ENCODE measurements at regions not wholly inside any gene's neighbourhood (a gene's known extent, or its start where the extent isn't known, plus 50 kb on each side); places are given as distances from the start of the nearest gene placed in this dataset.

DNA sequence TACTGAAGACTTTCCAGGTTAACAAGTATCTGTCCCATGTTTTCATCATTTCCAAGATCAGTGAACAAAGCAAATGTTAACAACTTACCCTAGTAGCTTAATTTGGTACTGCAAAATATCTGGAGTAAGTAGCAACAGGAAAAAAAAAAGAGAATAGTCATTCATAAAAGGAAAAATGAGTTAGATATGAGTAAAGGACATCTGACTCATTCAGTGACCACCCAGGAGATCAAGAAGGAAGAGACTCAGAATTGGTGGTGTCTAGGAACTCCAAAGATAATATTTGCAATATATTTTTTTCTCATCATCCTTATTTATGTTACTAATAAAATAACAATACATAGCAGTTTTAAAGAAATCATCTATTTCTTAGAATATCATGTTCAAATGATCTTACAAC, 253.8 kb upstream of the COL8A1 start:
- FAIRE-seq (peak; percentile 29), DNase-seq (ENCODE audit: low read depth) (no peak)
- Histone ChIP-seq H3K27ac (ENCODE audit: low read depth, low read length) (no peak overlapping the region), H3K9ac (ENCODE audit: low read length) (no peak overlapping the region), H3K4me1 (ENCODE audit: insufficient read depth, low read length) (no peaks in the 10 kb centered on the region), H2AFZ (ENCODE audit: low read depth, low read length) (no peak overlapping the region), H3K4me3 (ENCODE audit: insufficient read depth, low read depth, low read length) (no peak overlapping the region), H4K20me1 (ENCODE audit: insufficient read depth, low read length) (no peaks in the 10 kb centered on the region), H3K36me3 (ENCODE audit: insufficient read depth, low read length) (no peaks in the 10 kb centered on the region), H3K4me2 (ENCODE audit: low read length) (no peak overlapping the region), H3K9me3 (ENCODE audit: insufficient read depth, low read depth, low read length) (no peaks in the 10 kb centered on the region), H3K79me2 (ENCODE audit: insufficient read depth, low read length) (no peaks in the 10 kb centered on the region), H3K27me3 (ENCODE audit: insufficient read depth, low read length) (no peaks in the 10 kb centered on the region)
- Mint-ChIP-seq H3K27ac (ENCODE audit: unreplicated experiment) (no peak overlapping the region), H3K9me3 (ENCODE audit: unreplicated experiment) (peaks cover 3% of the 10 kb centered on the region), H3K36me3 (ENCODE audit: low read depth, unreplicated experiment) (no peaks in the 10 kb centered on the region), H3K4me3 (ENCODE audit: unreplicated experiment) (no peak overlapping the region), H3K4me1 (ENCODE audit: low read depth, unreplicated experiment) (peaks cover 2% of the 10 kb centered on the region), H3K27me3 (ENCODE audit: low read depth, unreplicated experiment) (no peaks in the 10 kb centered on the region)
- TF ChIP-seq EZH2 (IDR thresholded peaks at IDR 0.05; ENCODE audit: insufficient read depth, low read length): no peak
- no peak for TF ChIP-seq CTCF (IDR thresholded peaks at IDR 0.05; ENCODE audit: insufficient read depth, low read depth, low read length)

GRCh38 chr3:99376926-99377325, 261.5 kb upstream of the COL8A1 start:
- peaks cover 4% of the 10 kb centered on the region for H3K36me3 Mint-ChIP-seq (ENCODE audit: low read depth, unreplicated experiment)
- Histone ChIP-seq H3K27me3 (ENCODE audit: insufficient read depth, low read length) (no peaks in the 10 kb centered on the region), H3K9ac (ENCODE audit: low read length) (no peak overlapping the region), H4K20me1 (ENCODE audit: insufficient read depth, low read length) (no peaks in the 10 kb centered on the region), H3K4me3 (ENCODE audit: insufficient read depth, low read depth, low read length) (no peak overlapping the region), H3K4me1 (ENCODE audit: insufficient read depth, low read length) (no peaks in the 10 kb centered on the region), H3K36me3 (ENCODE audit: insufficient read depth, low read length) (no peaks in the 10 kb centered on the region), H3K27ac (ENCODE audit: low read depth, low read length) (no peak overlapping the region), H3K4me2 (ENCODE audit: low read length) (no peak overlapping the region), H3K79me2 (ENCODE audit: insufficient read depth, low read length) (no peaks in the 10 kb centered on the region), H3K9me3 (ENCODE audit: insufficient read depth, low read depth, low read length) (no peaks in the 10 kb centered on the region), H2AFZ (ENCODE audit: low read depth, low read length) (no peak overlapping the region)
- no peak for FAIRE-seq
- H3K4me3 Mint-ChIP-seq (ENCODE audit: unreplicated experiment): no peak overlapping the region
- H3K27ac Mint-ChIP-seq (ENCODE audit: unreplicated experiment): no peak overlapping the region
- TF ChIP-seq EZH2 (IDR thresholded peaks at IDR 0.05; ENCODE audit: insufficient read depth, low read length) (no peak), CTCF (IDR thresholded peaks at IDR 0.05; ENCODE audit: insufficient read depth, low read depth, low read length) (no peak)
- H3K9me3 Mint-ChIP-seq (ENCODE audit: unreplicated experiment): peaks cover 8% of the 10 kb centered on the region
- H3K4me1 Mint-ChIP-seq (ENCODE audit: low read depth, unreplicated experiment): no peaks in the 10 kb centered on the region
- no peaks in the 10 kb centered on the region for H3K27me3 Mint-ChIP-seq (ENCODE audit: low read depth, unreplicated experiment)
- no peak for DNase-seq (ENCODE audit: low read depth)

GRCh38 chr3:99373846-99374210, 264.6 kb upstream of the COL8A1 start:
- H3K9ac ChIP-seq (ENCODE audit: low read length): no peak overlapping the region
- TF ChIP-seq CTCF (IDR thresholded peaks at IDR 0.05; ENCODE audit: insufficient read depth, low read depth, low read length): no peak
- no peak for TF ChIP-seq EZH2 (IDR thresholded peaks at IDR 0.05; ENCODE audit: insufficient read depth, low read length)
- Mint-ChIP-seq H3K36me3 (ENCODE audit: low read depth, unreplicated experiment) (peaks cover 4% of the 10 kb centered on the region), H3K27ac (ENCODE audit: unreplicated experiment) (no peak overlapping the region), H3K27me3 (ENCODE audit: low read depth, unreplicated experiment) (no peaks in the 10 kb centered on the region), H3K9me3 (ENCODE audit: unreplicated experiment) (peaks cover 5% of the 10 kb centered on the region), H3K4me1 (ENCODE audit: low read depth, unreplicated experiment) (no peaks in the 10 kb centered on the region), H3K4me3 (ENCODE audit: unreplicated experiment) (no peak overlapping the region)
- H3K36me3 ChIP-seq (ENCODE audit: insufficient read depth, low read length): no peaks in the 10 kb centered on the region
- no peak overlapping the region for H3K4me3 ChIP-seq (ENCODE audit: insufficient read depth, low read depth, low read length)
- no peak overlapping the region for H2AFZ ChIP-seq (ENCODE audit: low read depth, low read length)
- no peaks in the 10 kb centered on the region for H3K79me2 ChIP-seq (ENCODE audit: insufficient read depth, low read length)
- no peaks in the 10 kb centered on the region for H4K20me1 ChIP-seq (ENCODE audit: insufficient read depth, low read length)
- H3K27ac ChIP-seq (ENCODE audit: low read depth, low read length): no peak overlapping the region
- no peaks in the 10 kb centered on the region for H3K27me3 ChIP-seq (ENCODE audit: insufficient read depth, low read length)
- H3K4me2 ChIP-seq (ENCODE audit: low read length): no peak overlapping the region
- H3K4me1 ChIP-seq (ENCODE audit: insufficient read depth, low read length): no peaks in the 10 kb centered on the region
- H3K9me3 ChIP-seq (ENCODE audit: insufficient read depth, low read depth, low read length): no peaks in the 10 kb centered on the region
- FAIRE-seq (no peak), DNase-seq (ENCODE audit: low read depth) (no peak)
